ENCODE measurements at regions not wholly inside any gene's neighbourhood (a gene's known extent, or its start where the extent isn't known, plus 50 kb on each side); places are given as distances from the start of the nearest gene placed in this dataset.

- TF ChIP-seq CTCF (IDR thresholded peaks at IDR 0.05) (no peak), POLR2A (IDR thresholded peaks at IDR 0.05) (no peak)
Measured at GRCh38 chr12:83856803-83857202, 1055.8 kb downstream of the SLC6A15 start.
